GM18502 (cell line): ENCODE measurements at regions not wholly inside any gene's neighbourhood (a gene's known extent, or its start where the extent isn't known, plus 50 kb on each side); places are given as distances from the start of the nearest gene placed in this dataset.

Experiments used
- ATAC-seq: cut with Tn5 transposase; IDR thresholded peaks from one replicate; pipeline ENCODE4 v1.9.1; 2021; ENCODE audit warnings: mild to moderate bottlenecking; ENCODE audit not compliant: unreplicated experiment, poor library complexity

- ATAC-seq = no peak
Observed at GRCh38 chr9:75601280-75601679, 289.2 kb upstream of the PCSK5 start.

GRCh38 chr9:75602060-75602459 is 288.4 kb upstream of the PCSK5 start:
- ATAC-seq = no peak

GRCh38 chr9:75604661-75605060 is 285.8 kb upstream of the PCSK5 start:
- ATAC-seq = no peak

- ATAC-seq = no peak
Observed at GRCh38 chr9:75607521-75607920, 283.0 kb upstream of the PCSK5 start.

- no peak for ATAC-seq
Observed at GRCh38 chr9:75609401-75609800, 281.1 kb upstream of the PCSK5 start.

GRCh38 chr9:75610246-75610645 is 280.2 kb upstream of the PCSK5 start:
- no peak for ATAC-seq

- no peak for ATAC-seq
Observed at GRCh38 chr9:75612205-75612604, 278.3 kb upstream of the PCSK5 start.

- ATAC-seq = no peak
Observed at GRCh38 chr9:75612754-75613153, 277.7 kb upstream of the PCSK5 start.

- ATAC-seq = no peak
Observed at GRCh38 chr9:75615284-75615683, 275.2 kb upstream of the PCSK5 start.

GRCh38 chr9:75616052-75616451 is 274.4 kb upstream of the PCSK5 start:
- ATAC-seq = no peak

- no peak for ATAC-seq
Observed at GRCh38 chr9:75616841-75617566, 273.5 kb upstream of the PCSK5 start.

- no peak for ATAC-seq
Observed at GRCh38 chr9:75623462-75623861, 267.0 kb upstream of the PCSK5 start.

- no peak for ATAC-seq
Observed at GRCh38 chr9:75624998-75625397, 265.5 kb upstream of the PCSK5 start.

- no peak for ATAC-seq
Observed at GRCh38 chr9:75626860-75627259, 263.6 kb upstream of the PCSK5 start.

GRCh38 chr9:75628952-75629351 is 261.5 kb upstream of the PCSK5 start:
- no peak for ATAC-seq

GRCh38 chr9:75633451-75634057 is 256.9 kb upstream of the PCSK5 start:
- ATAC-seq = no peak

- ATAC-seq = no peak
Observed at GRCh38 chr9:75636427-75637045, 253.9 kb upstream of the PCSK5 start.

- no peak for ATAC-seq
Observed at GRCh38 chr9:75639971-75640610, 250.4 kb upstream of the PCSK5 start.

- ATAC-seq = no peak
Observed at GRCh38 chr9:75642522-75642921, 248.0 kb upstream of the PCSK5 start.

- ATAC-seq = no peak
Observed at GRCh38 chr9:75644649-75645048, 245.8 kb upstream of the PCSK5 start.

- ATAC-seq = no peak
Observed at GRCh38 chr9:75648034-75648433, 242.4 kb upstream of the PCSK5 start.
